ENCODE measurements at regions not wholly inside any gene's neighbourhood (a gene's known extent, or its start where the extent isn't known, plus 50 kb on each side); places are given as distances from the start of the nearest gene placed in this dataset.

GRCh38 chr5:133682451-133682850 is 70.1 kb upstream of the FSTL4 start:
- TF ChIP-seq BHLHE40 (IDR thresholded peaks at IDR 0.05; ENCODE audit: borderline replicate concordance) (no peak), L3MBTL2 (conservative IDR thresholded peaks at IDR 0.05) (no peak), FOXA1 (IDR thresholded peaks at IDR 0.05) (no peak), HDGF (IDR thresholded peaks at IDR 0.05; ENCODE audit: borderline replicate concordance) (no peak), TARDBP (IDR thresholded peaks at IDR 0.05) (no peak), ZNF384 (IDR thresholded peaks at IDR 0.05) (no peak), ELF4 (IDR thresholded peaks at IDR 0.05) (no peak), FOXK2 (IDR thresholded peaks at IDR 0.05) (no peak), LEF1 (IDR thresholded peaks at IDR 0.05; ENCODE audit: borderline replicate concordance) (no peak), SP1 (IDR thresholded peaks at IDR 0.05) (no peak)

Measured in HEK293T (cell line).